H1 (cell line): ENCODE measurements at regions not wholly inside any gene's neighbourhood (a gene's known extent, or its start where the extent isn't known, plus 50 kb on each side); places are given as distances from the start of the nearest gene placed in this dataset.
"Not testable (repeated sequence)": the region's sequence is repeated elsewhere in the genome, so short reads cannot be mapped to it uniquely, and the experiment has no call there.

Experiments used
- CTCF ChIA-PET: fragments of 300-600 bp; sonication (Branson Sonifier 250); formaldehyde crosslinking; loops from one replicate; lab custom pipeline; 2021; ENCODE audit not compliant: partially characterized antibody; lab: Charles Lee
- POLR2A ChIA-PET: fragments of 300-600 bp; sonication (Branson Sonifier 250); formaldehyde crosslinking; loops from one replicate; lab custom pipeline; 2021; ENCODE audit warnings: inconsistent platforms; ENCODE audit not compliant: partially characterized antibody; lab: Charles Lee
- DNase-seq, 2 experiments: peaks; one replicate each; pipeline versions ENCODE4 v3.0.0 to v3.0.0-alpha.2; 2010 to 2022; ENCODE audit warnings: low spot score in 2 of 2, low read depth in 1 of 2, mixed read lengths in 1 of 2
- FAIRE-seq: peaks from 2 replicates; lab custom pipeline; 2011; peaks lifted over from hg19 to GRCh38; lab: Jason Lieb, UNC
- H2AFZ ChIP-seq: 2 replicates; pipeline ENCODE4 v1.8.1; 2012; ENCODE audit warnings: low read length, inconsistent platforms
- H2AK5ac ChIP-seq: 2 replicates; pipeline ENCODE4 v1.6.1; 2013; ENCODE audit warnings: low read depth, low read length
- H2BK120ac ChIP-seq: replicated peaks from 2 replicates; pipeline ENCODE3; 2013; ENCODE audit warnings: low read depth, low read length, inconsistent platforms
- H2BK12ac ChIP-seq: 2 replicates; pipeline ENCODE4 v1.6.1; 2013; ENCODE audit warnings: low read depth, low read length
- H2BK15ac ChIP-seq: 2 replicates; pipeline ENCODE4 v1.6.1; 2013; ENCODE audit warnings: low read length
- H2BK20ac ChIP-seq: 2 replicates; pipeline ENCODE4 v1.6.1; 2013; ENCODE audit warnings: low read length
- H2BK5ac ChIP-seq: 2 replicates; pipeline ENCODE4 v1.6.1; 2013; ENCODE audit warnings: low read depth, low read length
- H3K14ac ChIP-seq: 2 replicates; pipeline ENCODE4 v1.6.1; 2013; ENCODE audit warnings: inconsistent platforms; ENCODE audit not compliant: insufficient read length
- H3K18ac ChIP-seq: 2 replicates; pipeline ENCODE4 v1.6.1; 2013; ENCODE audit warnings: low read length; ENCODE audit errors: extremely low read depth
- H3K23ac ChIP-seq: 2 replicates; pipeline ENCODE4 v1.6.1; 2013; ENCODE audit warnings: inconsistent platforms; ENCODE audit not compliant: insufficient read length
- H3K23me2 ChIP-seq: 2 replicates; pipeline ENCODE4 v1.6.1; 2013; ENCODE audit warnings: low read depth, low read length
- H3K27ac ChIP-seq: 2 replicates; pipeline ENCODE4 v1.6.1; 2011; ENCODE audit warnings: low read depth, low read length, inconsistent platforms
- H3K27me3 ChIP-seq, 4 experiments: replicated peaks in 1 of 4; 1 replicate in 1 of 4; 2 replicates in 3 of 4; pipeline versions ENCODE4 v1.6.1 to v1.8.1; 2011 to 2013; ENCODE audit warnings: low read length in 3 of 4, mild to moderate bottlenecking in 3 of 4, inconsistent platforms in 2 of 4, mixed read lengths in 2 of 4, moderate library complexity in 1 of 4; ENCODE audit not compliant: control insufficient read depth in 3 of 4, insufficient read depth in 3 of 4; ENCODE audit errors: extremely low read depth in 1 of 4
- H3K36me3 ChIP-seq, 4 experiments: 2 replicates each; pipeline versions ENCODE4 v1.6.1 to v1.8.1; 2011 to 2013; ENCODE audit warnings: mild to moderate bottlenecking in 4 of 4, low read length in 3 of 4, moderate library complexity in 2 of 4, control low read depth in 1 of 4, inconsistent platforms in 1 of 4; ENCODE audit not compliant: insufficient read depth in 4 of 4, control insufficient read depth in 2 of 4
- H3K4ac ChIP-seq: replicated peaks from 2 replicates; pipeline ENCODE3; 2013; ENCODE audit warnings: low read length, low read depth, mixed read lengths, inconsistent platforms; ENCODE audit not compliant: insufficient read length
- H3K4me1 ChIP-seq, 4 experiments: replicated peaks in 1 of 4; 1 replicate in 1 of 4; 2 replicates in 3 of 4; pipeline versions ENCODE4 v1.6.1 to v1.8.1; 2011 to 2013; ENCODE audit warnings: low read length in 3 of 4, inconsistent platforms in 2 of 4, mixed read lengths in 1 of 4; ENCODE audit not compliant: insufficient read depth in 4 of 4, control insufficient read depth in 3 of 4
- H3K4me2 ChIP-seq, 2 experiments: 2 replicates each; pipeline versions ENCODE4 v1.6.1 to v1.8.1; 2011 to 2013; ENCODE audit warnings: low read depth in 2 of 2, low read length in 2 of 2, control low read depth in 1 of 2, inconsistent platforms in 1 of 2, mild to moderate bottlenecking in 1 of 2; ENCODE audit not compliant: insufficient read depth in 1 of 2
- H3K4me3 ChIP-seq, 4 experiments: fragments of 200-600, 300-600 bp in 1 of 4; sonication (generic), shearing (Covaris generic), sonication (Bioruptor Twin) in 1 of 4; 2 replicates each; pipeline versions ENCODE4 v1.5.1 to v1.8.1; 2011 to 2016; ENCODE audit warnings: low read length in 4 of 4, low read depth in 3 of 4, control low read depth in 2 of 4, inconsistent platforms in 2 of 4, mild to moderate bottlenecking in 2 of 4, mixed read lengths in 1 of 4, moderate library complexity in 1 of 4; ENCODE audit not compliant: insufficient read depth in 2 of 4; ENCODE audit errors: extremely low read depth in 1 of 4
- H3K56ac ChIP-seq: replicated peaks from 2 replicates; pipeline ENCODE3; 2013; ENCODE audit warnings: low read depth, mild to moderate bottlenecking, mixed read lengths, low read length, inconsistent platforms; ENCODE audit not compliant: insufficient read length
- H3K79me1 ChIP-seq: 2 replicates; pipeline ENCODE4 v1.6.1; 2013; ENCODE audit warnings: low read depth, low read length, control low read depth
- H3K79me2 ChIP-seq, 2 experiments: 2 replicates each; pipeline versions ENCODE4 v1.6.1 to v1.8.1; 2012 to 2013; ENCODE audit warnings: low read length in 2 of 2, mild to moderate bottlenecking in 2 of 2, inconsistent platforms in 1 of 2; ENCODE audit not compliant: insufficient read depth in 2 of 2, control insufficient read depth in 1 of 2
- H3K9ac ChIP-seq, 4 experiments: replicated peaks in 1 of 4; 1 replicate in 1 of 4; 2 replicates in 3 of 4; pipeline versions ENCODE4 v1.6.1 to v1.8.1; 2011 to 2013; ENCODE audit warnings: low read depth in 3 of 4, low read length in 3 of 4, control low read depth in 2 of 4, mild to moderate bottlenecking in 2 of 4, moderate library complexity in 2 of 4, inconsistent platforms in 1 of 4; ENCODE audit errors: extremely low read depth in 1 of 4
- H3K9me3 ChIP-seq, 2 experiments: 2 replicates each; pipeline versions ENCODE4 v1.6.1 to v1.8.1; 2012 to 2013; ENCODE audit warnings: mild to moderate bottlenecking in 2 of 2, moderate library complexity in 2 of 2, control low read depth in 1 of 2, inconsistent platforms in 1 of 2, low read depth in 1 of 2, low read length in 1 of 2, mixed read lengths in 1 of 2; ENCODE audit not compliant: insufficient read depth in 2 of 2
- H4K20me1 ChIP-seq, 2 experiments: replicated peaks in 1 of 2; 2 replicates each; pipeline versions ENCODE3 to v1.8.1; 2011 to 2013; ENCODE audit warnings: inconsistent platforms in 2 of 2, low read length in 2 of 2, mild to moderate bottlenecking in 1 of 2; ENCODE audit not compliant: insufficient read depth in 2 of 2, control insufficient read depth in 1 of 2
- H4K5ac ChIP-seq: 2 replicates; pipeline ENCODE4 v1.6.1; 2013; ENCODE audit warnings: low read length, low read depth, mixed read lengths, inconsistent platforms; ENCODE audit not compliant: insufficient read length
- H4K8ac ChIP-seq: 2 replicates; pipeline ENCODE4 v1.8.0; 2013; ENCODE audit warnings: mild to moderate bottlenecking, moderate library complexity, low read length, inconsistent platforms; ENCODE audit not compliant: insufficient read depth; ENCODE audit errors: extremely low read depth
- H4K91ac ChIP-seq: replicated peaks from 2 replicates; pipeline ENCODE3; 2013; ENCODE audit warnings: low read length, mixed read lengths, inconsistent platforms; ENCODE audit not compliant: insufficient read length
- CREB1 ChIP-seq: IDR thresholded peaks from 2 replicates; pipeline ENCODE4 v1.6.1; 2012; ENCODE audit warnings: inconsistent platforms
- NRF1 ChIP-seq: IDR thresholded peaks from 2 replicates; pipeline ENCODE4 v1.6.1; 2011; ENCODE audit warnings: mild to moderate bottlenecking, low read depth, low read length, improper control_type of control experiment
- WGBS, 2 experiments: shearing (Covaris generic) in 1 of 2; methylation state at CpG; one replicate each; pipeline versions ENCODE4 v1.1.6 to v1.1.7; 2013 to 2015; ENCODE audit warnings: low lambda C conversion rate in 2 of 2, mixed read lengths in 2 of 2, inconsistent platforms in 1 of 2, low coverage in 1 of 2, missing lambda C conversion rate in 1 of 2; ENCODE audit not compliant: insufficient replicate concordance in 2 of 2, insufficient coverage in 1 of 2, insufficient read length in 1 of 2; ENCODE audit errors: extremely low coverage in 1 of 2, missing lambda C conversion rate in 1 of 2; 5-methylcytosine and 5-hydroxymethylcytosine counted together

- Histone ChIP-seq H3K14ac (no peak overlapping the region), H3K36me3 (no peaks in the 10 kb centered on the region), H3K4me1 (no peaks in the 10 kb centered on the region), H3K23ac (no peak overlapping the region), H3K27me3 (no peaks in the 10 kb centered on the region), H2BK5ac (no peak overlapping the region), H3K18ac (no peak overlapping the region), H4K20me1 (no peaks in the 10 kb centered on the region), H3K79me1 (no peaks in the 10 kb centered on the region), H2BK120ac (no peak overlapping the region), H2AK5ac (no peak overlapping the region), H4K5ac (no peak overlapping the region), H2BK12ac (no peak overlapping the region), H3K9me3 (no peaks in the 10 kb centered on the region), H3K4ac (no peak overlapping the region), H4K8ac (no peak overlapping the region), H3K23me2 (no peaks in the 10 kb centered on the region), H2BK15ac (no peak overlapping the region), H3K56ac (no peak overlapping the region), H3K27ac (no peak overlapping the region), H3K4me3 (no peak overlapping the region), H2AFZ (peak overlapping the region; percentile 75), H2BK20ac (no peak overlapping the region), H3K79me2 (no peaks in the 10 kb centered on the region), H4K91ac (no peak overlapping the region), H3K9ac (no peak overlapping the region), H3K4me2 (no peak overlapping the region)
- ChIA-PET CTCF (no interaction called here), POLR2A (no interaction called here)
- no peak for TF ChIP-seq CREB1
- no peak for TF ChIP-seq NRF1
- WGBS, 2 experiments: 88% methylated on average over 1 of the region's 1 CpG; no CpG with 5 or more reads in 1 of the 2 experiments
- DNase-seq (no peak), FAIRE-seq (no peak)
Observed at GRCh38 chr14:42488965-42489364, 882.3 kb downstream of the LRFN5 start.

GRCh38 chr14:42482345-42482971, 875.8 kb downstream of the LRFN5 start:
- H3K56ac ChIP-seq, H3K18ac ChIP-seq, H2BK120ac ChIP-seq, H3K9ac ChIP-seq, H3K4ac ChIP-seq, H3K23ac ChIP-seq, H2AK5ac ChIP-seq, H4K8ac ChIP-seq, H3K36me3 ChIP-seq, H2BK5ac ChIP-seq, DNase-seq, POLR2A ChIA-PET, H4K5ac ChIP-seq, H3K27ac ChIP-seq, H3K27me3 ChIP-seq, H3K23me2 ChIP-seq, H3K4me3 ChIP-seq, H3K9me3 ChIP-seq, H2AFZ ChIP-seq, H4K20me1 ChIP-seq, H3K4me2 ChIP-seq, H3K14ac ChIP-seq, FAIRE-seq, H3K79me1 ChIP-seq, H3K79me2 ChIP-seq, H2BK20ac ChIP-seq, H2BK12ac ChIP-seq, H3K4me1 ChIP-seq, H4K91ac ChIP-seq, CTCF ChIA-PET, H2BK15ac ChIP-seq: not testable (repeated sequence)
- WGBS, 2 experiments: 96% methylated on average over 25 of the region's 41 CpGs; no CpG with 5 or more reads in 1 of the 2 experiments
